Renal cortex interstitium (tissue), 11 donors: ENCODE measurements at regions not wholly inside any gene's neighbourhood (a gene's known extent, or its start where the extent isn't known, plus 50 kb on each side); places are given as distances from the start of the nearest gene placed in this dataset.
"Not testable (repeated sequence)": the region's sequence is repeated elsewhere in the genome, so short reads cannot be mapped to it uniquely, and the experiment has no call there.

Experiments used
- DNase-seq, 11 donors: peaks; one replicate each; pipeline ENCODE4 v3.0.0-alpha.2; 2013; ENCODE audit warnings: low read depth in 9 of 11, low spot score in 4 of 11; ENCODE audit errors: extremely low read depth in 1 of 11

DNA sequence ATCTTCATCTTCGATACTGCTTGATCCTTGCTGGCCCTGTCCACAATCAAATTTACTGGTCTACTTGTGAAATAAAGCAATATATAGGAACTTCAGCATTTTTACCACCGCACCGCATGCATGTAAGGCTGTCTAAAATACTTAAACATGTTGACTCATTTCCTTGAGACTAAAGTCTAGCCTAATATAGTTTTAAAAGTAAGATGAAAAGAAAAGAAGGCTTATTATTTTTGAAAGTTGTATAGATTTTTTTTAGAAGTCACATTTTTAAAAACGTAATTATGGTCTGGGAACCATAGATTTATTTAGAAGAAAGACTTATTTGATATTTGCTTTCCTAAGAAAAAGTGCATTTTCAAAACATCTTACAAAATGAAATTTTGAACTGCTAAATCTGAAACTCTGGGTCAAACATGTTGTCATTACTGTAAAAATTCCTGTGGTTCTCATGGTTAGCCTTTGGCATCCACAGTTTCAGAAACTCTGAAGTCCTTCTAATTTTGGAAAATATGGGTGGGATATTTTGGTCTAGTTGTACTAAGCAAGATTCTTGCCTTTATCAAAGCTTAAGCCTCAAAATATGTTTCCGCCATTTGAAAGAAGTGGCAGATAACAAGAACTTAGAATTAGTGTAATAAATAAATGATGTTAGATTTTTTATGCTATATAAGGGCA, 423.5 kb upstream of the CTSO start:
- no peak for DNase-seq

DNA sequence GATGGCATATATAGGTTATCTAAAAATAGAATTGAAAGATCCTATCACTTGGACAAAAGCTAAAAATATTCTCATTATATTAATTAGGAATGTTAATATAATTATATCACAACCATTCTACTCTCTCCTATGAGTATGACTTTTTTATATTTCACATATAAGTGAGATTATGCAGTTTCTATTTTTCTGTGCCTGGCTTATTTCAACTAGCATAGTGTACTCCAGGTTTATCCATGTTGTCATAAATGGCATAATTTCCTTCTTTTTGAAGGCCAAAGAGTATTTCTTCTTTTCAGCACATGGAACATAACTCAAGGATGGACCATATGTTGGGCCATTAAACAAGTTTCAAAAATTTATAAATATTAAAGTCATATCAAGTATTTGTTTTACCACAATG, 421.2 kb upstream of the CTSO start:
- DNase-seq, result no peak

- peak in 1 of 11 donors; percentile 2 for DNase-seq
Measured at GRCh38 chr4:156374069-156374468, 420.4 kb upstream of the CTSO start.

DNA sequence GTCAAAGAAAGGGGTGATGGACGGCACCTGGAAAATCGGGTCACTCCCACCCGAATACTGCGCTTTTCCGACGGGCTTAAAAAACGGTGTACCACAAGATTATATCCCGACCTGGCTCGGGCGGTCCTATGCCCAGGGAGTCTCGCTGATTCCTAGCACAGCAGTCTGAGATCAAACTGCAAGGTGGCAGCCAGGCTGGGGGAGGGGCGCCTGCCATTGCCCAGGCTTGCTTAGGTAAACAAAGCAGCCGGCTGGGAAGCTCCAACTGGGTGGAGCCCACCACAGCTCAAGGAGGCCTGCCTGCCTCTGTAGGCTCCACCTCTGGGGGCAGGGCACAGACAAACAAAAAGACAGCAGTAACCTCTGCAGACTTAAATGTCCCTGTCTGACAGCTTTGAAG, 413.8 kb upstream of the CTSO start:
- not testable (repeated sequence) for DNase-seq

GRCh38 chr4:156362581-156362980, 408.9 kb upstream of the CTSO start:
- DNase-seq, result no peak

DNA sequence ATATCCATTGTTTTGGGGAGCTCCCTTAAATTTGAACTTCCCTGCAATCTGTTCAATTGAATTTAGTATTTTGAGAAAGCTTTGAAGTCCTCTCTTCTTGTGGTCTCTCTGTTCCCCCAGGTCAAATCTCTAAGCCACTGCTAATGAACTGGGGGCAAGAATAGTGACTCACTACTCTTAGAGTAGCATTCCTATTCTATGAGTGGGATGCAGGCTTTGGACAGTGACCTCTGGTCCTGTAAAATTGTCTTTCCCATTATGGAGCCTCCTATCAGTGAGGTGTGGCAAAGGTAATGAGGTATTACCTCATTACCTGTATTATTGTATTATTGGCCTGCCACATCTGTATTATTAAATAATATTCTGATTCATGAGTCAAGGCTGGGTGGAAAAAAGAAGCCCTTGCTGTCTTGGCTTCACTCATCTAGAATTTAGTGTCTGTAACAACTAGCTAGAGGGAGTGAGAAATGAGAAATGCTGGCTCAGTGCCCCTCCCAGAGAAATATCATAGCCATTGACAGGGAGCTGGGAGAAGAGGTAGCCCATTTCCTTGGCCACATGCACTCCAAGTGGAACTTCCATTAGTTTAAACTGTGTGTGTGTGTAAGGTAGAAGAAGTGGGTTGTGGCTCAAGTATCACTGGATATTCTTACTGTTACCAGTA, 393.9 kb upstream of the CTSO start:
- no peak for DNase-seq

GRCh38 chr4:156346959-156347385, 393.3 kb upstream of the CTSO start:
- no peak for DNase-seq

- no peak for DNase-seq
Measured at GRCh38 chr4:156344397-156344796, 390.7 kb upstream of the CTSO start.

DNA sequence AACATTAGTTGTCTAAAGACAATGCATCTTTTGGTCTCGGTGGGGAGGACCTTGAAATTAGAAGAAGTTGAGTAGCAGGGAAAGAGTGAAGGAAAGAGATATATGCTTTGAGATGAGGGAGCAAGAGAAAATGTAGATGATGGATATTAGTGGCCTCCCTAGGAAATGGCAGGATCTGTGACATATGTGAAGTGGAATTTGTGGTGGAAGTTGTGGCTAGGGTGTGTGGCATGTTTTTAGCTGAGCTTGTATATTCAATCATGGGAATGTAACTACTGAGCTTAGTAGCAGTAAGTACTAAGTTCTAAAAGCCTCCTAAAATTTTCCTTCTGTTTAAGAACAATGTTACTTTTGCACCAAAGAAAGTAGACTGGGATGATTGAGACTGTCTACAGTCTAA, 382.8 kb upstream of the CTSO start:
- no peak for DNase-seq

DNA sequence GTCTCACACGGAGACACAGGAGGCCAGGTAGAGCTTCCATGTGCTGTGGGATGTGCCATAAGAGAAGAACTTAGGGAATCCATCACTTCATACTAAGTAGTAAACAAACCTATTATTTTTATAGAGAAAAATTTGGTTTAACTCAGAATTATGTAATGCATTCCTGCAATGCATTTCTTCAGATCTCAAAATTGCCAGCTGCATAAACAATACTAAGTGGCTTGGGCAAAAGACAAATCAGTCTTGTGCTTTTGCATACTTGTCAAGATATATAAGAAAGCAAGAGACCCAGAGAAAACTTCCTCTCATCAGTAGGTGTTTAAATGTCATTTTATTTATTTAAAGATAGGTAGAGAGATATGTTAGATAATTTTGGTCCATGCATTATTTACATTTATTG, 382.1 kb upstream of the CTSO start:
- DNase-seq, result no peak

- no peak for DNase-seq
Measured at GRCh38 chr4:156330436-156331031, 376.9 kb upstream of the CTSO start.

- DNase-seq, result no peak
Measured at GRCh38 chr4:156329779-156330178, 376.1 kb upstream of the CTSO start.

DNA sequence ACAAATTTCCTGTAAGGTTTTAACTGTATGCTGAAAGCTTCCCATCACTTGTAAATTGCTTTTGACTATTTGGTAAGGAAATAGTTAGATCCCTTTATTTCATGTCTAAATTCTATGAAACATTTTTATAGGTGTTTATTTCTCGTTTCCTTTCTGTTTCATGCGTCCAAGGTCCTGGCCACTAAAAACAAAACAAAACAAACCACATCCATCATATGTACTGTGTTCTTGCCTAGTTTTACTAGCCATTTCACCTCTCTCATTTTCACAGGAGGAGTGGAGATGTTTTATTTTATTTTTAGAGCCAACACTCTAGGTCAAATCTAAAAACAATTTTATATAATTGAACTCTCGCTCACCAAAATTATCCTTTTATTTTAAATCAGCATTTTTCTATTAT, 375.2 kb upstream of the CTSO start:
- DNase-seq, result no peak

DNA sequence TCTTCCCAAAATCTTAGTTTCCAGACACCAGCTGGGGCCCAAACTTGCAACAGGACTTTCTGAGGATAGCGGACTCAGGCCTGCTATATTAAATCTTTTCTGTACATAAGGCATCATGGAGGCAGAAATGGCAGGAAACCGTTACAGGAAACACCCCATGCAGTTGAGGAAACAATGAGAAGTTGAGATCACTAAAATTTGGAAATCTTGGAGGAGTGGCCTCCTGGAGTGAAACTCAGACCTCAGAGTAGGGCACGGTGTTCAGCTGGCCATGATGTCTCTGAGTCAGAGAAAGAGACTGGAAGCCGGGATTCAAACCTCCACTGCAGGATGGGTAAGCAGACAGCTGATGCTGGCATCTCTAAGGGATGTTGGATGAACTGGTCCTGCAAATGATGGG, 372.6 kb upstream of the CTSO start:
- no peak for DNase-seq

- no peak for DNase-seq
Measured at GRCh38 chr4:156322592-156322991, 368.9 kb upstream of the CTSO start.

DNA sequence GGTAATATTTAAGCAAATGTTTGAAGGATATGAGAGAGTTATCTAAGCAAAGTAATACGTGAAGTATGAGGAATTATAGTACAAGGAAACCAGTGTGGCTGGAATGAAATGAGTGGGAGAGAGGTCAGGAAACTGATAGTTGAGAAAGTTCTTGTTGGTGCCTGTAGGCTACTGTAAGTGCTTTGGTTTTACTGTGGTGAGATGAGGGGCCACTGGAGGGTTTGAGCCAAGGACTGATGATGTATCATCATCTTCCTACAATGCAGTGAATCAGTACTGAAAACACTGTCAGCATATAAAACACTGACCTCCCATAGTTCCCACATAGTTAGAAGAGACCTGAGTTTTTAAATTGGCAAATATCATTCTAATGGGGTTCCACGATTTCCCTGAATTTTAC, 367.5 kb upstream of the CTSO start:
- DNase-seq, result no peak

GRCh38 chr4:156313497-156313896, 359.8 kb upstream of the CTSO start:
- no peak for DNase-seq

GRCh38 chr4:156312261-156312847, 358.7 kb upstream of the CTSO start:
- no peak for DNase-seq

GRCh38 chr4:156309031-156309430, 355.4 kb upstream of the CTSO start:
- no peak for DNase-seq

- no peak for DNase-seq
Measured at GRCh38 chr4:156303708-156304107, 350.0 kb upstream of the CTSO start.
